Osteocyte (in vitro differentiated cells): ENCODE measurements at regions not wholly inside any gene's neighbourhood (a gene's known extent, or its start where the extent isn't known, plus 50 kb on each side); places are given as distances from the start of the nearest gene placed in this dataset.

Source experiments
- DNase-seq: peaks from one replicate; pipeline ENCODE4 v3.0.0; 2021; ENCODE audit warnings: mixed read lengths; ENCODE audit not compliant: unreplicated experiment; ENCODE audit errors: extremely low spot score
- H3K27ac Mint-ChIP-seq: one replicate; pipeline ENCODE4 v1.8.0; 2021; ENCODE audit warnings: mild to moderate bottlenecking, mixed read lengths; ENCODE audit not compliant: unreplicated experiment
- H3K27me3 Mint-ChIP-seq: one replicate; pipeline ENCODE4 v1.8.0; 2021; ENCODE audit warnings: mixed read lengths; ENCODE audit not compliant: unreplicated experiment
- H3K36me3 Mint-ChIP-seq: one replicate; pipeline ENCODE4 v1.8.0; 2021; ENCODE audit warnings: mixed read lengths; ENCODE audit not compliant: unreplicated experiment
- H3K4me1 Mint-ChIP-seq: one replicate; pipeline ENCODE4 v1.8.0; 2021; ENCODE audit warnings: mixed read lengths; ENCODE audit not compliant: unreplicated experiment
- H3K4me3 Mint-ChIP-seq: one replicate; pipeline ENCODE4 v1.8.0; 2021; ENCODE audit warnings: mild to moderate bottlenecking, moderate library complexity, mixed read lengths; ENCODE audit not compliant: unreplicated experiment
- H3K9me3 Mint-ChIP-seq: one replicate; pipeline ENCODE4 v1.8.0; 2021; ENCODE audit warnings: mixed read lengths; ENCODE audit not compliant: unreplicated experiment
- TF ChIP-seq, protein P1 (sequence below): fragments of 200-600 bp; sonication (generic); IDR thresholded peaks from 2 replicates; pipeline ENCODE4 v1.5.0; 2021; ENCODE audit warnings: antibody characterized with exemption, mild to moderate bottlenecking, moderate library complexity

DNA sequence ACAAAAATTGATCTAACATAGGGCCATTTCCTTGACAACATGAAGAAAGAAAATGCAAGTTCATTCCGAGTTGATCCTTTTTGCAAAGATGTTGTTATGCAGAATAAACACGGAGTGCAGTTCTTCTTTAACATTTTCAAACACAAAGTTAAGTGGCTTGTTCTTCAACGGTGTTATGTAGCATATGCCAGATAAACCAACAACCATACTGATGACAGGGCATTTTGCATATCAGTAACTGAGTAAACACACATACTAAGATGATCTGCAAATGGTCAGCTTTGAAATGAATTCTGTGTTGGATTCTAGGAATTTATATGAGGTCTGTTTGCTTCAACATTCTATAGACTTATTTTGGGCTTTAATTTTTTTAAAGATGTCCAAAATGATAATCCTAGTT, 266.4 kb downstream of the GPD2 start:
- Mint-ChIP-seq H3K4me1 (no peaks in the 10 kb centered on the region), H3K27me3 (peaks cover 24% of the 10 kb centered on the region), H3K27ac (no peak overlapping the region), H3K36me3 (no peaks in the 10 kb centered on the region), H3K4me3 (no peak overlapping the region), H3K9me3 (no peaks in the 10 kb centered on the region)
- TF ChIP-seq, protein P1, sequence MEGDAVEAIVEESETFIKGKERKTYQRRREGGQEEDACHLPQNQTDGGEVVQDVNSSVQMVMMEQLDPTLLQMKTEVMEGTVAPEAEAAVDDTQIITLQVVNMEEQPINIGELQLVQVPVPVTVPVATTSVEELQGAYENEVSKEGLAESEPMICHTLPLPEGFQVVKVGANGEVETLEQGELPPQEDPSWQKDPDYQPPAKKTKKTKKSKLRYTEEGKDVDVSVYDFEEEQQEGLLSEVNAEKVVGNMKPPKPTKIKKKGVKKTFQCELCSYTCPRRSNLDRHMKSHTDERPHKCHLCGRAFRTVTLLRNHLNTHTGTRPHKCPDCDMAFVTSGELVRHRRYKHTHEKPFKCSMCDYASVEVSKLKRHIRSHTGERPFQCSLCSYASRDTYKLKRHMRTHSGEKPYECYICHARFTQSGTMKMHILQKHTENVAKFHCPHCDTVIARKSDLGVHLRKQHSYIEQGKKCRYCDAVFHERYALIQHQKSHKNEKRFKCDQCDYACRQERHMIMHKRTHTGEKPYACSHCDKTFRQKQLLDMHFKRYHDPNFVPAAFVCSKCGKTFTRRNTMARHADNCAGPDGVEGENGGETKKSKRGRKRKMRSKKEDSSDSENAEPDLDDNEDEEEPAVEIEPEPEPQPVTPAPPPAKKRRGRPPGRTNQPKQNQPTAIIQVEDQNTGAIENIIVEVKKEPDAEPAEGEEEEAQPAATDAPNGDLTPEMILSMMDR: no peak
- DNase-seq: no peak

DNA sequence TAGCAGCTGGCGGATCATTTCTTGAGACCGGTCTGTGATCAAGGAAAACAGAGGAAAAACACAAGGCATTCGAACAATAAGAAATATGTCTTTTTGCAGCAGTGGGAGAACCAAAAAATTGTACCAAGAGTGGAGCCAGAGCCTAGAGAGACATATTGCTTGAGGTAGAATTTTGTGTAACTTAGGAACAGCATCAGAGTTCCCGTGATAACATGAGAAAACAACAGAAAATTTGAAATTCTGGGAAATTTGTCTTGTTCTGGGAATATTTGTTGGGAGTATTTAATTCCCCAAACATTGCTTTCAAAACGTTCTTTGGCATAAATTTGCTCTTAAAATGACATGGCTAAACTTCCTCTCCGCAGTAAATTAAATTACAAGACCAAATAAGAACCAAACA, 267.5 kb downstream of the GPD2 start:
- Mint-ChIP-seq H3K27ac (no peak overlapping the region), H3K27me3 (peaks cover 22% of the 10 kb centered on the region), H3K9me3 (no peaks in the 10 kb centered on the region), H3K4me3 (no peak overlapping the region), H3K36me3 (no peaks in the 10 kb centered on the region), H3K4me1 (no peaks in the 10 kb centered on the region)
- TF ChIP-seq, protein P1: no peak
- no peak for DNase-seq

DNA sequence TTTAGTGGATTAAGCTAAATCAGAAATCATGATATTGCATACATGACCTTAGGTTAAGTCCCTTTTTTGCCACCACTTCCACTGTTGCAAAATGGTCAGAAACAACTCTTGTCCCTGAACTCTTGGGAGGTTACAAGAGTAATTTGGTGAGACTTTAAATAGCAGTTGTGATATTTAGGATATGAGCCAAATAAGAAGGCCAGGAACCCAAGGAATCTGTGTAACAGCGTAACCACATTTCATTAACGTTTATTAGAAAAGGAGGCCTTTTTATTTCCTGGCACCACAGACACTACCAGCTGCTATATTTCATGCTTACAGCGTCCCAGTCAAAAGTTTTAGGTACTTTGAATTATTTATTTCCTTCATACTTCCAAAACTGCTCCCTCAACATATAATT, 268.0 kb downstream of the GPD2 start:
- Mint-ChIP-seq H3K4me3 (no peak overlapping the region), H3K4me1 (no peaks in the 10 kb centered on the region), H3K27me3 (peaks cover 22% of the 10 kb centered on the region), H3K9me3 (no peaks in the 10 kb centered on the region), H3K27ac (no peak overlapping the region), H3K36me3 (no peaks in the 10 kb centered on the region)
- TF ChIP-seq, protein P1: no peak
- DNase-seq: no peak

DNA sequence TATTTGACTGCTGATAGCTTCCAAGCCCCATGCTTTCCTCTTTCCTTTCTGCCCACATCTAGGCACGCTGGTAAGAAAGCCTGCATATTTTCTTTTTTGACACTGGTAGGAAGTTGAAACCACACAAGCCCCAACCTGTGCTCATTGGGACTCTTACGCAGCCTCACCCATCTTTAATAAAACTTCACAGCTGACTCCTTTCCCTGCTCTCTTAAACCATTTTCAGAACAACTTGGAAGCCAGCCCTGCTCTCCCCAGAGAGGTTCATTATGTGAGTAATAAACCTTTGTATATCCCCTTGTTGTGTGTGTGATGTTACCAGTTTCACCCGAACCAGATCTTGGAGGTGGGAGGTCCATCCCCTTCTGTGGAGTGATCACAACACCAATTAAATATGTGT, 268.4 kb downstream of the GPD2 start:
- no peaks in the 10 kb centered on the region for H3K4me1 Mint-ChIP-seq
- H3K27me3 Mint-ChIP-seq: peaks cover 19% of the 10 kb centered on the region
- H3K9me3 Mint-ChIP-seq: no peaks in the 10 kb centered on the region
- no peak overlapping the region for H3K4me3 Mint-ChIP-seq
- H3K36me3 Mint-ChIP-seq: no peaks in the 10 kb centered on the region
- no peak overlapping the region for H3K27ac Mint-ChIP-seq
- DNase-seq: no peak
- TF ChIP-seq, protein P1: no peak

DNA sequence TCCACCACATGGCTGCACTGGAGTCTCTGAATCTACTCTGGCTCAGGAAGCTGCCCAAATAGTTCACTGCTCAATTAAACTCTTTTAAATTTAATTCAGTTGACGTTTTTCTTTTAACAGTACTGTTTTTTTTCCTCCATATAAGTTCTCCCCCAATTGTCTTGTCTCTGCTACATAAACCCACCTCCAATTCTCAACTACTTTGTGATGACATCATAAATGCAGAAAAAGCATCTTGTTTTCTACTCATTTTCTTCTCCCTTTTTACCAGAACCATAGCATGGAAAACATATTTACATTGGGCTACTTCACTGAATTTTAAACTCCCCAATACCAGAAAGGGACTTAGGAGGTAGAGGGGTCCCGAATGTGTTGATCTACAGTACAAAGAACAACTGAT, 270.4 kb downstream of the GPD2 start:
- TF ChIP-seq, protein P1: no peak
- no peaks in the 10 kb centered on the region for H3K4me1 Mint-ChIP-seq
- H3K36me3 Mint-ChIP-seq: no peaks in the 10 kb centered on the region
- no peaks in the 10 kb centered on the region for H3K9me3 Mint-ChIP-seq
- DNase-seq: no peak
- no peak overlapping the region for H3K4me3 Mint-ChIP-seq
- H3K27ac Mint-ChIP-seq: no peak overlapping the region
- peaks cover 16% of the 10 kb centered on the region for H3K27me3 Mint-ChIP-seq
